Activated T-cell treated with anti-CD3 and anti-CD28 coated beads, Interleukin-2, amount 50 U/mL, for 48 hours (primary cell): ENCODE measurements at regions not wholly inside any gene's neighbourhood (a gene's known extent, or its start where the extent isn't known, plus 50 kb on each side); places are given as distances from the start of the nearest gene placed in this dataset.

Experiments
- DNase-seq, 2 experiments: peaks; one replicate each; pipeline ENCODE4 v3.0.0-alpha.2; 2020

GRCh38 chr3:55413236-55413635 is 73.9 kb downstream of the WNT5A start:
- no peak for DNase-seq

DNA sequence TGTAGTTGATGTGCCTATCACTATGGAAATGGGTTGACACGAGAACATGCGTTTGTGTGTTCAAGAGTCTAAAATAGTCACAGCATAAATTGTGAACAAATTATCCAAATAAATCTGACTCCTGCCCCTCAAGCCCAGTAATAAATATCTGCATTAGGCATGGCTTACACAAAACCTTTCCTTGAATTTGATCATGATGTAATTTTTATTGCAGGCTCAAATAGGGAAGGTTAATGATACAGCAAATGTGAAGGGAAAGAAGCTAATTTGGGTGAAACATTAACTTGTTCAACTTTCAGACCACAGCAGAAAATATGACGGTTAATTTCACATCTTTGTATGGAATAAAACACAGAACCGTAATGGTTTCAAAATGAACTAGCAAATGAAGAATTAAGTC is 74.6 kb downstream of the WNT5A start:
- no peak for DNase-seq

GRCh38 chr3:55409806-55410205 is 77.3 kb downstream of the WNT5A start:
- DNase-seq, result no peak

DNA sequence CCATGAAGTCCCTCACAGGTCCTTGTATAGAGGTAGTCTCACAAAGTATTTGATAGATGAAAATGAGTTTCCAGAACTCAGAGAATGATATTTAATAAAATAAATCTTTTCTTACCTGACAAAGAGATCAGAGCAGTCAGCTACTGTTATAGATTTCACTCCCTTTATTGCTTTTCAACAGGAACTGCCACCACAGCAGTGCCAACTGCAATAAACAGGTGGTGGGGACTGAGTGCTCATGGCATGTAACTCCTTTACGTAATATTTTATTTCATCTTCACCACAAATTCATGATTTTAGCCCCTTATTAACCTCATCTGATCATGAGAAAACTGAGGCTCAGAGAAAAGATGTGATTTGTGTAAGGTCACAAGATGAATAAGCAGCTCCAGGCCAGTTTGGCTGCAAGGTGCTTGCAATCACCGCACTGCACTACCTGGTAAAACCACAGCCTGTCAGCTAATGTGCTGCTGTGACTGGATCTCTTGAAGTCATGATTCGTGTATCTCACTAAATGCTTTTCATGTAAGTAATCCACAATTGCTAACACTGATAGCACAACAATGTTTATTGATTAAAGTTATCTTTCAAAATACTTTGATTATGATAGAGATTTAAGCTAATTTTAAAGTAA is 78.8 kb downstream of the WNT5A start:
- no peak for DNase-seq

GRCh38 chr3:55407426-55407820 is 79.7 kb downstream of the WNT5A start:
- DNase-seq, result no peak

DNA sequence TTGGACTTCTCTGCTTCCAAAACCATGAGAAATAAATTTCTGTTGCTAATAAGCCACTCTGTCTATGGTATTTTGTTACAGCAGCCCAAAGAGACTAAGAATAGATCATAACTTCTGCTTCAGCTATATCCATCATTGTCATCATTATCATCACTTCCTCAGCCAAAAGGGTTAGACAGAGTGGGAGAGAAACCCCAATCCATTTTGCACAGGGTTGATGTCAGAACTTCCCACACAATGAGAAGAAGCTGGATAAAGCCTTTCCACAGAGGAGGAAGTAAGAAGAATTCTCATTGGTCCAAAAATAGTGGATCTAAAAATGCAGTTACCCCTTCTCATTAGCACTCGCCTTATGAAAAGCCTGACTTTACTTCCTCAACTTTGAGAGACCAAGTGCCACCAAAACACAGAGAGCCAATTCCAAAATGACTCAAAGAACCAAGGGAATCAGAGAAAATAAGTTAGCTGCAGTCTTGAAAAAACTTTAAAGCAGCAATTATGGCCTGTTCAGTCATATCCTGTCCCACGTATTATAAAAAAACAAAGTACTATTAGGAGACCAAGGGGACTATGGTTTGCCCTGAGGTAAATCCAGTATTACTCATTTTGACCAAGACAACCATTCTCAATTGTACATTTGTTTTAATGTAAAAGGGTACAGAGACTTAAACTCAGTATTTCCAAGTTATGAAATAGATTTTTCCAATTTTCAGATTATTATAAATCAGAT is 80.2 kb downstream of the WNT5A start:
- DNase-seq, result no peak

DNA sequence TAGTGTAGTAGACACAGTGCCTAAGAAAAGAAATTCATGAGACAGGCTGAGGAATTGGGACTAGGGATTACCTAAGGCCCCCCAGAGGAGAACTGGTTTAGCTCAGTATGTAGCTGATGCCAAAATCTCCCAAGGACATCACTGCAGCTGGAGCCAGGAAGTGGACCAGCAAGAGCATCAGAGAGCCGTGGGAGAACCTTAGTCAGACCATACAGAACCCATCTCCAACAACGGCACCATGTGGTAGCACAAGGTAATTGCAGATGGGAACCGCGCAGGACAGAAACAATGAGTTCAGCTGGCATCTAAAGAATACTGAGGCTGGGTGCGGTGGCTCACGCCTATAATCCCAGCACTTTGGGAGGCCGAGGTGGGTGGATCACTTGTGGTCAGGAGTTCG is 81.7 kb downstream of the WNT5A start:
- peak; percentile 16 to 24 for DNase-seq

GRCh38 chr3:55402886-55403609 is 84.1 kb downstream of the WNT5A start:
- no peak for DNase-seq

GRCh38 chr3:55380561-55380960 is 106.5 kb downstream of the WNT5A start:
- DNase-seq, result no peak

DNA sequence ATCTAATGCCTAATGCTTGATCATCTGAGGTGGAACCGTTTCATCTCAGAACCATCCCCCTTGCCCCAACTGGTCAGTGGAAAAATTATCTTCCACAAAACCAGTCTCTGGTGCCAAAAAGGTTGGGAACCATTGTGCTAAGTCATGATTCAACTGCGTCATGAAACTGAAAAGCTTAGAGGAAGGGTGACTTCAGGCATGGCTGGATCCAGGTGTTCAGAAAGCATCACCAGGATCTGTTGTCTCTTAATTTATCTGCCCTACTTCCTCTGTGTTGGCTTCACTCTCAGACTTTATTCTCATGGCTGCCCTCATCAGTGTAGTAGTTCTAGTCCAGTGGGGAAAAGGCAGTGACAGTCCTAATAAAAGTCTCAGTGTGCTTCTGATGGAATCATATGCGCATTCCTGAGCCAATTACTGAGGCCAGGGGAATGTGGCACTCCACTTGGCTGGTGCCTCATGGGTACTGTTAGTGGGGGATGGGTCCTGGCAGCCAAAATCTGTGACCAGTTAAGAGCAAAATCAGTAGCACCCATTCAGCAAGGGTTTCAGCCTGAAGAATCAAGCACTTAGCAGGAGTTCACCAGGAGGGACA is 110.3 kb downstream of the WNT5A start:
- DNase-seq, result no peak

DNA sequence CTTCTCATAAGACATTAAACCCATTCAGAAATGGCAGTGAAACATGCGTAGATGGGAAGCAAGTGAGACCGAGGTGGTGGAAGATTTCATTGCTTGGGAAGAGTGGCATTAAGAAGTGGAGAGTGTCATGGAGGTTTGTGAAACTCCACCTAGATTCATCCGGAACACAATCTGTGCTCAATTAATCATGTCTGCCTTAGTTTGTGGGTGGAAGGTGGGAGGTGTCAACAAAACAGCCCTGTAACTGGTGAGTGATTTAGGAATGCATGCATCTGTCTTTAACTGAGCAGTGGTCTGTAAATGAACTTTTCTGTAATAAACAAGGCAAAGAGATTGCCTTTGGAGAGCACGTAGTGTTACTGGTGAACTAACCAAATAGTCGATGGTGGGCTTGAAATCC is 113.7 kb downstream of the WNT5A start:
- DNase-seq, result no peak

DNA sequence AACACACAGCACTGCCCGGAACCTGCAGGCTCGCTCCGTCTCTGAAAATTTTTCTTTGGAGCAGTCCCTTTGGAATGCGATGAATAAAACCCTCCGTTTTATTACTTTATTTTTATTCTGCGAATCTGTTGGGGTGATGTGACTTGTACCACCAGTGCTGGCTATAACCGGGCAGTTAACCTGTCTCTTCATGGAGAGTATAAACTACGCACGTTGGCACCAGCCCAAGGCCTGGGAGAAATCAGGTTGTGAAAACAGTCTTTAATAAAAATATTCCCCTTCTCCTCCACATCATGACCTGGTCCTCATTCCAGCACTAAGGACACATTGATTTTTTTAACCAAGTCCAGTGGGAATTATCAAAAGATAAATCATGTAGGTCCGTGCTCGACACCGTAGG is 116.8 kb downstream of the WNT5A start:
- DNase-seq, result no peak

DNA sequence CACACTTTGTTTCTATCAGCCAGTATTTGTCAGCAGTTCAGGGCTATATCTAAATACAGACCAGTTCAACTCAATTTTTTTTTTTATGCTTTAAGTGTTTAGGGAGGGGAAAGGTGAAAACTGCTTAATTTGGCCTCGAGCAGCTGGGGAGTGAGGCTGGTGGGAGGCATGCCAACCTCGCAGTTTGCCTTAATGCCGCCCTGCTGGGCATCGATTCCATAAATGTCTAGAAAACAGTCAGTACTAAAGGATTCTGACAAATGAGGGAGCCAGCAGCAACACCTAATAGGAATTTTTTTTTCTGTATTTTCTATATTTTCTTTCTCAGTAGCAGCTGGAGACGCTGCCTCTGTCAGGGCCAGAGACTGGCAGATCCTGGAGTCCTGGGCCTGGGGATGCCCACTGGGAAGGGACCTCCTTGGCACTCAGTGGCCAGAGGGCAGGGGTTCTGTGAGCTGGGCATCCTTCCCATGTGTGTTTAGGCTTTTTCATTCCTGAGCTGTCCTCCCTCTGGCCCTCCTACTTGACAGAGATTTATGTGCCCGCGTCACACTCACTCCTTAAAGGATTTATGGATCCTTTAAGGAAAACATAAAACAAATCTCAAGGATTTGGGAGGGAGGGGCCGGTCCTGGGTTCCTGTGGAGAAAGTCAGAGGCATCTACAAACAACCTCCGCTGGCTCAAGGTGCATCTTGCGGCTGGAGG is 117.8 kb downstream of the WNT5A start:
- no peak for DNase-seq

- DNase-seq, result no peak
These were observed 118.7 kb downstream of the WNT5A start for GRCh38 chr3:55368366-55368765.

DNA sequence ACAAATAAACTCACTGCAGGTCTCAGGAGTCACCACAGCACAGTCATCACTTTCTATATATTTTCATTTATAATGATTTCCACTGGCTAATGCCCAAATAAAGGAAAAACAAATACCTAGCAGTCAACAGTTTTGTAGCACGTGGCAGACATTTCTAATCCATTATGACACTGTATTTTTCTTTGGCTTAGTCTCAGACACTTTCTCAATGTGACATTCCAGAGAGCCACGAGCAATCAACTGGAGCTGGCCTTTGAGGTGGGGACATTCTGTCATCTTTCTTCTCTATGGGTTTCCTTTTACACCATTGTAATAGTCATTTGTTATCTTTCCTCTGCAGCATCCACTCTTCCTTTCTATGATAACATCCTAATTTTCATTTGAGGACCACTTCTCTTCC is 119.7 kb downstream of the WNT5A start:
- DNase-seq, result no peak

- no peak for DNase-seq
These were observed 122.7 kb downstream of the WNT5A start for GRCh38 chr3:55364421-55364820.

GRCh38 chr3:55362210-55362960 is 124.7 kb downstream of the WNT5A start:
- no peak for DNase-seq

GRCh38 chr3:55357796-55358195 is 129.3 kb downstream of the WNT5A start:
- no peak for DNase-seq

DNA sequence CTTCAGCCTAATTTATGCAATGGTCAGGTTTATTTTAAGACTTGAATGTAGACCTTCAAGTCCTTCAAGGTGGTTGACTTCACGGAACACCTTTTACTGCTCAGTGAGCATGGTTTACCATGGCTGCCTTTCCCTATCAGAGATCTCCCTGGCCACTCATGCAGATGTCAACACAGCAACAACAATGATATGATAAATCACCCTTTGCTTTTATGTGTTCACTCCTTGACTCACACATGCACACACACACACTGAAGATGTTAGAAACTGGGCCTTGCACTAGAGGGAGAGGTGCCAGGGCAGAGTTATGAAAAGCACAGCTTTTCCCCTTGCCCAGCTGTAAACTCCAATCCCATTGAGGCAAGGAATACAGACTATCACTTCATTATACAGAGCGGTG is 134.4 kb downstream of the WNT5A start:
- no peak for DNase-seq

GRCh38 chr3:55349851-55350250 is 137.3 kb downstream of the WNT5A start:
- no peak for DNase-seq

DNA sequence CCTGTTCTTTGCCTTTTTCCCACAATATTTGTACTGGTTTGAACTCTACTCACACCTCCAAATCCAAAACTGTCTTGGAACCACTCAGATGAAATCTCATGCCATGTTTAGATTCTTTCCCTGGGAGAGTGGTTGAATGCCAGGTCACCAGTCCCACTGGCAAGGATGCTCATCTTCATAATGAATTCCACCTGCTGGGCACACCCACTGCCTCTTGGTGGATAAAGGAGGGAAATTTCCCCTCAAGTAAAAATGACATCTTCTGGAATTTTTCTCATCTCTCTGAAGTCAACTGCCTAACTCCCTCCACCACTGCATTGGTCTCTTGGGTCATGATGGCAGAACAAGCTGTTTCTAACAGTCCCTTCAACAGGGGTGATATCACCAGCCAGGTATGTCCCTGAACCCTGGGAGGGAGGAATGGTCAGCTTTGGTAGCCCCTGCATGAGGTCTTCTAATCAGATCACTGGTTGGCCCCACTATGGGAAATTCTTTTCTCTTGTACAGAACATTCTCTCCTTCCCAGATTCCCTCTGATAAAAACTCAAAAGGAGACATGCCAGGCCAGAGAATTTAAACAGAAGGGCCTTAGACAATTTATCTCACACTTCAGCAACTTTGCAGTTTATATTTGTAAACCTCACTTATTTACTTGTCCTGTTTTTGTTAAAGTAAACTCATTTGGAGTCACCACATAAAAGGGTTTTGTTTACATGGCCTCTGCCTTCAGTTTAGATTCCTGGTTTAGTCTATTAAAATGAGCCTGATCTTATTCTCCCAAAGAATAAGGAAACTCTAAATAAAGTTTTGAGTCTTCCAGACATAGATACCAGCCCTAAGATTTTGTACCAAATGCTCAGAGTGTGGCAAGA is 143.4 kb downstream of the WNT5A start:
- DNase-seq, result no peak
